ENCODE measurements at regions not wholly inside any gene's neighbourhood (a gene's known extent, or its start where the extent isn't known, plus 50 kb on each side); places are given as distances from the start of the nearest gene placed in this dataset.

DNA sequence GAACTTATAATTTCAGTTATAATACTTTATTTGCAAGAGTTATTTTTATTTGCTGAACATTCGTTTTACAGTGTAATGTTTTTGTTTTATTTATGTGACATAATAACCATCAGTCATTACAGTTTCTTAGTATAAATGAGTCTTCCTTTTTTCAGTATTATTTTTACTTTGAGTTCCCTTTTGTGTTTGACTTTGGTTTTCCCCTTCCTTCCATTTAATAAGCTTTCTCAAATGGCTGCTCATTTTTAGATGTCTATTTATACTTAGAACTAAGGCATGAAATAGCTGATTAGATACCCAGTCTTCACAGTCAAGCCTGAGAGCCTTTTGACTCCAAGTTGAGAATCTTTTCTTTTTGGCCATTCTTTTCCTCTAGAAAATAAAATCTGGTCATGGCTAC lies 404.5 kb downstream of the LRFN5 start:
- DNase-seq = no peak

DNA sequence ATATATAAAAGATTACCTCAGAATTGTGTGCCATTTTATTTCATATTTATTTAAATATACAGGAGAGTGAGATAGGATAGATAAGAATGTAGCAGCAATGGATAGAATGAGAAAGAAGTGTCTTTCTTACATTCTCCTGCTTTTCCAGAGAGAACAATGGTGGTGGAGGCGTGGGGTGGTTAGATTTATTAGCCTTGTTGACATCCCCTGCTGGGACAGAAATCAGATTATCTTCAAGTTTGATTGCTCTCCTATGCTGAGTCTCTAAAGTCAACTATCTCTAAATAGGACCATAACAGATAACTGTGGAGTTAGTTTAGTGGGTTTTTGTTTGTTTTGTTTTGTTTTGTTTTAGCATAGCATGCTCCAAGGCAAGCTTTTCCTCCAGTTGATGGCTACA lies 397.6 kb downstream of the LRFN5 start:
- no peak for DNase-seq

DNA sequence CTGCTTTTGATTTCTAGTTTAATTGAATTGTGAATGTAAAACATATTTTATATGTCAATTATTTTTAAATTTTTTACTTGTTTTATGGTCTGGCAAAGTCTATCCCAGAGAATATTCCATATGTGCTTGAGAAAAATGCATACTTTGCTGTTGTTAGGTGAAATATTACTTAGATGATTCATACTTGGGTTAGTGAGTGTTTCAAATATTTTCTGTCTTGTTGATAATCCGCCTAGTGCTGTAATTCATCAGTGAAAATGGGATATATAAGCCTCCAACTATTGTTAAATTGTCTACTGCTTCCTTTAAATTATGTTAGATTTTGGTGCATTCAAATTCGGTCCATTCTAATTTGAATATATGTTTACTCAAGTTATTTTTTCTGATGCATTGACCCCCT lies 395.5 kb downstream of the LRFN5 start:
- no peak for DNase-seq

DNA sequence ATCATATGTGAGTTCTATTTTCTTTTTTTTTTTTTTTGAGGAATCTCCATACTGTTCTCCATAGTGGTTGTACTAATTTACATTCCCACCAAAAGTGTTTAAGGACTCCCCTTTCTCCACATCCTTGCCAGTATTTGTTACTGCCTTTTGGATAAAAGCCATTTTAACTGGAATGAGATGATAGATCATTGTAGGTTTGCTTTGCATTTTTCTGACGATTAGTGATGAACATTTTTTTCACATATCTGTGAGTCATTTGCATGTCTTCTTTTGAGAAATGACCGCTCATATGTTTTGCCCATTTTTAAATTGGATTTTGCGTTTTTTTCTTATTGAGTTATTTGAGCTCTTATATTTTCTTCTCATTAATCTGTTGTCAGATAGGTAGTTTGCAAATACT lies 394.8 kb downstream of the LRFN5 start:
- DNase-seq = no peak

DNA sequence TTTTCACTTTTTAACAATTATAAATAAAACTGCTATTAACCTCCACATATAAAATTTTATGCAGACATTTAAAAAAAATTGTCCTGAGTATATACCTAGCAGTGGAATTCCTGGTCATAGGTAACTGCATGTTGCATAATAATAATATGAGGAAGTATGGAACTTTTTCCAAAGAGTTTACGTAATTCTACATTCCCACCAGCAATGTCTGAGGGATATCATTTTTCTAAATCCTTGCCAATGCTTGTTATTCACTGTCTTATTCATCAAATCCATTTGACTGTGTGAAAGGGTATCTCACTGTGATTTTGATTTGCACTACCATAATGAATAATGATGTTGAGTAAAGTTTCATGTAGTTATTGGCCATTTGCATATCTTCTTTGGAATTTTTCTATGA lies 393.8 kb downstream of the LRFN5 start:
- no peak for DNase-seq

DNA sequence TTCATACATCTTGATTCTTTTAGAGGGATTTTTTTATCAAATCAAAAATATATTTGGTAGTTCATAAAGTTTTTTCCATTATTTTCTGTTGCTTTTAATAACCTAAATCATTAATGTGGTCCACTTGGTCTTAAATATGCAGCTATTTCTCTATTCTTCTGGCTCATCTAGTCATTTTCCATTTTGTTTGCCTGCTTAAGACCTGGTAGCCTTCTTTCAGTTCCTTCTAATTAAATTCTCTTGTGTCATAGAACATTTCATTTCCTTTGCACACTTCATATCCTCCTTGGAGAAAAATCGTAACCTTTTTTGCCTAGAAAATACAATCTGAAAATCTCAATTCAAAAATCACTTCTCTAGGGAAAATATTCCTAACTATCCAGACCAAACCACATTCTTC lies 387.0 kb downstream of the LRFN5 start:
- DNase-seq = no peak

DNA sequence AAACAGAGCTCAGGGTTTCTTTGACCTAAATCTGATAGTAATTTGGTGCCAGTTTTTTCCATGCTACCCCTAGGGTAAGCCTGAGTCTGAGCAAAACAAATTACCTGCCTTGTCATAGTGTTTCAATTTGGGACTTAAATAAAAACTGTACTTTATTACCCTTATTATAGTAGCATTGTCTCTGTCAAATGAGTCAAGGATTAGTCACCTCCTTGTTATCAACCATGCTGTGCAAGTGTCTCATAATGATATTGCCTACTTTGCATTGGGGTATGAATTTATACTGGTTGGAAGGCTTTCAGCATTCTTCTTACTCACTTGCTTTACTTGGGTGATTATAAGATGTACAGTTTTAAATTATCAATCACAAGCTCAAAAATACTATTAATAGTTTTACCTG lies 380.0 kb downstream of the LRFN5 start:
- DNase-seq = no peak

DNA sequence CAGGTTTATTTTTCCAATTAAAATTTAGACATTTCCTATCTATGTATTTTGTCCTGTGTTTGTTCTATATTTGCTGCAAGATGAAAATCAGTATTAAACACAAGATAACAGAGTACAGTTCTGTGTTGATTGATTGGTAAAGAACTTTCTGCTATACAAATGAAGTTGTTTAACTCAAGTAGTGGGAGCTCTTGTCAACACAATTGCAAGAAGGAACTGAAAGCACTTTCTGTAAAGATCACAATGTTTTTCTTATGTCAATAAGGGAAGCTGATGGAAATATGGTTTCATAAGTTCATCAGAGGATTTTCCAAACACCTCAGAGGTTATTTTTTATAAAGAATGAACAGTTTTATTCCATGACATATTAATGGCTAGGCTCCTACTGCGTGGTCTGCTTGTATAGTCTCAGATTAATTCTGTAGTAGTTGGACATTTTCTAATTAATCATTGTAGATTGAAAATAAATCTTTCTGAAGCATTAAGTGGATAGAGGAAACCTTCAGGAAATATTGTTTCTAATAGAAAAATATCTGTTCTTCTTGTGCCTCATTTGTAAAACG lies 379.5 kb downstream of the LRFN5 start:
- no peak for DNase-seq

DNA sequence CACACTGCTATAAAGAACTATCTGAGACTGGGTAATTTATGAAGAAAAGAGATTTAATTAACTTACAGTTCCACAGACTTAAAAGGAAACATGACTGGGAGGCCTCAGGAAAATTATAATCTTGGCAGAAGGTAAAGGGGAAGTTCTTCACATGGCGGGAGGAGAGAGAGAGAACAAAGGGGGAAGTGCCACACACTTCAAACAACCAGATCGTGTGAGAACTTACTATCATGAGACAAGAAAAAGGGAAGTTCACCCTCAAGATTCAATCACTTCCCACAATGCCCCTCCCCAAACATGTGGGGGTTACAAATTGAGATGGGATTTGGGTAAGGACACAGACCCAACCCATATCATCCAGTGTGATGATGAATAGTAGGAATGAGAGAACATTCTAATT lies 366.5 kb downstream of the LRFN5 start:
- DNase-seq = no peak

DNA sequence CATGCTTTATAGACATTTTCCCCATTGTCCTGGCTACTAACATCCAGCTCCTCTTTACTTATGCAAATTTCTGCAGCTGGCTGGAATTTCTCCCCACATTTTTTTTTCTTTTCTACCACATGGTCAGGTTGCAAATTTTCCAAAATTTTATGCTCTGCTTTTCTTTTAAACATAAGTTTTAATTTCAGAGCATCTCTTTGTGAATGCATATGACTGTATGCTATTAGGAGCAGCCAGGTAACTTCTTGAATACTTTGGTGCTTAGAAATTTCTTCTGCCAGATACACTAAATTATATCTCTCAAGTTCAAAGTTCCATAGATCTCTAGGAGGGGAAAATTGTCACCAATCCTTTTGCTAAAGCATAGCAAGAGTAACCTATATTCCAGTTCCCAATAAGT lies 365.9 kb downstream of the LRFN5 start:
- DNase-seq = no peak

DNA sequence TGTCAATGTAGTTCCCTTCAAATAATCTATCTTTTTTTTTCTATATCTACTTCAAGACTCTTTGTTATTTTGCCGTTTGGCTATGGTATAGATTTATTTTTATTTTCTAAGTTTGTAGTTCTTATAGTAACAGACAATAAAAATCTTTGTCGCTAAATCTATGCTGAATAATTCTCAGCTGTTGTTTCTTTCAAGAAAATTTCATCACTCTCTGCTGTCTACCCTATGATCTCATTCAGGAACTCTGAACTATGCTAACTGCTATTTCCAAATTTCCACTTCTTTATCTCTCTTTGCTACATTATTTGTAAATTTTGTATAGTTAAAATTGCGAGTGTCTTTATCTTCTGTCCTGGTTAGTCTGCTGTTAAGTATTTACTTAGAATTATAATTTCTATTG lies 353.6 kb downstream of the LRFN5 start:
- no peak for DNase-seq

DNA sequence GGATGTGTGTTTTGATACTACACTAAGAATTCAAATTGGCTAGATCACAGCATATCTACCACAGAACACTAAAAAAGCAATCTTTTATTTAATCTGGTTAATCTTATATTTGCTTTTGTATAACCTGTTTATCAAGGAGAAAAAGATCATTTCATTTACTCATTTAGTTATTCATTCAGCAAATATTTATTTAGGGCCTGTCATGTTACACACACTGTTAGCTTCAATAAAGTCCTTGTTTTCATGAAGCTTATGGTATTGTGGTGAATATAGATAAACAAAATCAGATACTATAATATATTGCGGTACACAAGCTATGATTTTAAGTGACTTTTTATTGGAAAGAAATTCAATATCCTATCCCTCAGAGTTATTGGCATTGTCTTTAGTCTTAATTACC lies 350.8 kb downstream of the LRFN5 start:
- DNase-seq = no peak
